Duodenal mucosa (tissue), 2 donors: ENCODE measurements at regions not wholly inside any gene's neighbourhood (a gene's known extent, or its start where the extent isn't known, plus 50 kb on each side); places are given as distances from the start of the nearest gene placed in this dataset.

Source experiments
- H3K27ac ChIP-seq: one replicate; pipeline ENCODE4 v1.7.0; 2013; ENCODE audit warnings: low read depth, low read length
- H3K27me3 ChIP-seq, 2 donors: one replicate each; pipeline ENCODE4 v1.7.0; 2013; ENCODE audit warnings: low read length in 2 of 2, control low read depth in 1 of 2; ENCODE audit not compliant: insufficient read depth in 2 of 2, control insufficient read depth in 1 of 2
- H3K36me3 ChIP-seq, 2 donors: one replicate each; pipeline ENCODE4 v1.7.0; 2013; ENCODE audit warnings: low read length in 2 of 2, control low read depth in 1 of 2; ENCODE audit not compliant: insufficient read depth in 2 of 2, control insufficient read depth in 1 of 2
- H3K4me1 ChIP-seq, 2 donors: one replicate each; pipeline ENCODE4 v1.7.0; 2013; ENCODE audit warnings: low read length in 2 of 2, control low read depth in 1 of 2; ENCODE audit not compliant: insufficient read depth in 2 of 2, control insufficient read depth in 1 of 2
- H3K4me3 ChIP-seq, 2 donors: one replicate each; pipeline ENCODE4 v1.7.0; 2013; ENCODE audit warnings: low read length in 2 of 2, low read depth in 1 of 2
- H3K9ac ChIP-seq, 2 donors: one replicate each; pipeline ENCODE4 v1.7.0; 2013; ENCODE audit warnings: low read length in 2 of 2, low read depth in 1 of 2
- H3K9me3 ChIP-seq, 2 donors: one replicate each; pipeline ENCODE4 v1.7.0; 2013; ENCODE audit warnings: low read length in 2 of 2, control low read depth in 1 of 2; ENCODE audit not compliant: control insufficient read depth in 1 of 2

DNA sequence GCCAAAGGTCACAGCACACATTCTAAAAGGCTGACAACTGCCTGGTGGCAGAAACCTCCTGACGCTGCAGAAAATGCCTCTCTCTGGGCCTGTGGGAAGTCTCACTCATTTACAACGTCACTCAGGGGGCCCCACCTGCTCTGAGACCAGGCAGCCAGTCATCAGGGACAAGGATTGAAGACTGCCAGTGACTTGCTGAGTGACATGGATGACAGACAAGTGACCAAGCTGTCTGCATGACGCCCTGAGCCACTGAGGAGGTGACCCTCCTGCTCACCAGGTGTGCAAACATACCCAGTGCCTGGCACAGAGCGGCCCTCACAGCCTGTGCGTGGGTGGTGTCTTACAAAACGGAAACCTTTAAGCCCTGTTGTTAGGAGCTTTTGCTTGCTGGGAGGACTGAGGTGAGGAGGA lies 392.4 kb downstream of the TNS1 start:
- Histone ChIP-seq H3K9ac (no peak overlapping the region), H3K36me3 (no peaks in the 10 kb centered on the region), H3K27me3 (no peaks in the 10 kb centered on the region), H3K9me3 (no peaks in the 10 kb centered on the region), H3K4me1 (no peaks in the 10 kb centered on the region), H3K4me3 (no peak overlapping the region), H3K27ac (no peak overlapping the region)

- Histone ChIP-seq H3K9me3 (no peaks in the 10 kb centered on the region), H3K36me3 (no peaks in the 10 kb centered on the region), H3K4me3 (no peak overlapping the region), H3K27me3 (no peaks in the 10 kb centered on the region), H3K9ac (no peak overlapping the region), H3K27ac (no peak overlapping the region), H3K4me1 (no peaks in the 10 kb centered on the region)
Measured at GRCh38 chr2:217609952-217610351, 392.8 kb downstream of the TNS1 start.

DNA sequence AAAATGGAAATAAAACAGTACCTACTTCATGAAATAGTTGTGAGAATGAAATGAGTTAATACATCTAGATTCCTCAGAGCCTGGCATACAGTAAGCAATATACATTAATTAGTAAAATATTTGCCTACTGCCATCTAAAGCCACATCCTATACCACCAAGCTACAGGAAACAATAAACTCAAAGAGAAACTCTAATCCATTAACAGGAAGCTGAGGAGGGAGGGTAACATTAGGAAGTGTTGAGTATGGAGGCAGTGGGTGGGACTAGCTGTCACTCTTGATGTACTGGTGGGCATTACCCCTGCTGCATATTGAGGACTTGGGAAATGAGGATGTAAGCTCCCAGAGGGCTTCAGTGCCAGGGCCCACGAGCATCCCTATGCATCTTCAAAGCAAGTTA lies 396.5 kb downstream of the TNS1 start:
- Histone ChIP-seq H3K27me3 (no peaks in the 10 kb centered on the region), H3K9me3 (no peaks in the 10 kb centered on the region), H3K36me3 (no peaks in the 10 kb centered on the region), H3K9ac (no peak overlapping the region), H3K27ac (no peak overlapping the region), H3K4me3 (no peak overlapping the region), H3K4me1 (no peaks in the 10 kb centered on the region)

- Histone ChIP-seq H3K36me3 (no peaks in the 10 kb centered on the region), H3K4me1 (no peaks in the 10 kb centered on the region), H3K9ac (no peak overlapping the region), H3K9me3 (no peaks in the 10 kb centered on the region), H3K27ac (no peak overlapping the region), H3K27me3 (no peaks in the 10 kb centered on the region), H3K4me3 (no peak overlapping the region)
Measured at GRCh38 chr2:217604527-217605194, 398.1 kb downstream of the TNS1 start.

- Histone ChIP-seq H3K27ac (no peak overlapping the region), H3K9ac (no peak overlapping the region), H3K36me3 (no peaks in the 10 kb centered on the region), H3K4me1 (no peaks in the 10 kb centered on the region), H3K9me3 (no peaks in the 10 kb centered on the region), H3K27me3 (no peaks in the 10 kb centered on the region), H3K4me3 (no peak overlapping the region)
Measured at GRCh38 chr2:217601601-217602000, 401.2 kb downstream of the TNS1 start.

DNA sequence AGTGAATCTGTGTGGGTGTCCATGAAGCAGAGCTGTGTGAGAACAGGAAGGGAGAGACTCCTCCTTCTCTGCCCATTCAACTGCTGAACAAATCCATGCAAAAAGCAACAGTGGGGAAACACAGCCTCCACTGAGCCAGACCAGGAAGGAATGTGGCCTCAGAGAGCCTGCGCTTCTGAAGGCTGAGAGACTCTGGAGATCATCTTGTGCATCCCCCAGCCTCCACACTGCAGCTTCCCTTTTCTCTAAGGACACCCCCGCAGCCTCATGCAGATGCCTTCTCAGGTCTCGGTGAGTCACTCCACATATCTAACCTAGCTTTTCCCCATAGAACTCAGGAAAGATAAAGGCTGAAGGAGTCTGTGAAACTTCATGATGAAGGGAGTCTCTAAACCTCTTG lies 402.9 kb downstream of the TNS1 start:
- Histone ChIP-seq H3K4me1 (no peaks in the 10 kb centered on the region), H3K4me3 (no peak overlapping the region), H3K9ac (no peak overlapping the region), H3K9me3 (no peaks in the 10 kb centered on the region), H3K27ac (no peak overlapping the region), H3K27me3 (no peaks in the 10 kb centered on the region), H3K36me3 (no peaks in the 10 kb centered on the region)

GRCh38 chr2:217597681-217598080 lies 405.1 kb downstream of the TNS1 start:
- H3K4me3 ChIP-seq = no peak overlapping the region

DNA sequence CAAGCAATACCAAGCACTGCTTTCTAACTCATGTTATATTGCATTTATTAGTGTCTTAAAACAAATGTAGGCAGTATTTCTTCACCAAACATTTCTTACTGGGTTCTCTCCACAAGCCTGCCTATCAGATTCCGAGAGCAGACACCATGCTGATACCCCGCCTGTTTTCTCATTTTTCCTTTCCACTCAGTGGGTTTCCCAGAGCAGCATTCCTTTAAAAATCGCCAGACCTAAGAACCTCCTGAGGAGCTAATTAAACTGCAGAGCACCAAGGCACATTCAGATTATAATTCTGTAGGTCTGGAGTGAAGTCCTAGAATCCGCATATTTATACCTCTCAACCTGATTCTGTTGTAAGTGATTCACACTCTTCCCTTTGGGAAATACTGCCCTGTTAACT lies 405.6 kb downstream of the TNS1 start:
- H3K27me3 ChIP-seq = no peaks in the 10 kb centered on the region
- no peak overlapping the region for H3K4me3 ChIP-seq
- no peaks in the 10 kb centered on the region for H3K36me3 ChIP-seq
- H3K4me1 ChIP-seq = no peaks in the 10 kb centered on the region
- no peaks in the 10 kb centered on the region for H3K9me3 ChIP-seq
- no peak overlapping the region for H3K9ac ChIP-seq
- H3K27ac ChIP-seq = no peak overlapping the region

More at GRCh38 chr2:217597681-217598080, 405.1 kb downstream of the TNS1 start:
- H3K9me3 ChIP-seq = no peaks in the 10 kb centered on the region
- H3K9ac ChIP-seq = no peak overlapping the region
- no peaks in the 10 kb centered on the region for H3K36me3 ChIP-seq
- no peaks in the 10 kb centered on the region for H3K4me1 ChIP-seq
- no peak overlapping the region for H3K27ac ChIP-seq
- no peaks in the 10 kb centered on the region for H3K27me3 ChIP-seq

DNA sequence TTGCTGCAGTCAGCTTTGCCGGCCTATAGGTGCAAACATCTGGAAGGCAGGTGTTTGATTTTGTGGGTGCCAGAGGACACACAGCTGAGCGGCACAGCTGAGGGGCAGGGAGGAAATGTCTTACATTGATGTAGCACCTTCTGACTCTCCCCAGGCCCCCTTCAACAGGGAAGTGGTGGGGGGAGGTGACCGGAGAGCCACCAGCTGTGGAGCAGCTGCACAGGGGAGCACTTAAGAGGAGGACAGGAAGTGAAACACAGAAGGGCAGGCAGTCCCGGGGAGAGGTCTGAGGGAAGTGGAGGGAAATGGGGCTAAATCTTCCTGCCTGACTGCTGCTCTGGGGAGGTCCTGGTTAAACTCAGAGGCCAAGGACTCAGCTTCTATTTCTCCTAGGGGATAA lies 409.1 kb downstream of the TNS1 start:
- Histone ChIP-seq H3K4me3 (no peak overlapping the region), H3K9me3 (no peaks in the 10 kb centered on the region), H3K4me1 (no peaks in the 10 kb centered on the region), H3K36me3 (no peaks in the 10 kb centered on the region), H3K27me3 (no peaks in the 10 kb centered on the region), H3K9ac (no peak overlapping the region), H3K27ac (no peak overlapping the region)

DNA sequence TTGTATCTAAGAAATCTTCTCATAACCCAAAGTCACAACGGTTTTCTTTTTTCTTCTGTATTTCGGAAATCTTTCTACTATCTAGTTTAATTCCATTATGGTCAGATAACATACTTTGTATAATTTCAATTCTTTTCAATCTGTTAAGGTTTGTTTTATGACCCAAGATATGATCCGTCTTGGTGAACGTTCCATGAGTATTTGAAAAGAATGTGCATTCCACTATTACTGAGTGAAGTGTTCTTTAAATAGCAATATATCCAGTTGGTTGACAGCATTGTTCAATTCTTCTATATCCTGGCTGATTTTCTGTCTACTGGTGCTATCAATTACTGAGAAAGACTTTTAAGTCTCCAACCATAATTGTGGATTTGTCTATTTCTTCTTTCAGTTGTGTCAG lies 414.5 kb downstream of the TNS1 start:
- no peak overlapping the region for H3K27ac ChIP-seq
- H3K9me3 ChIP-seq = no peaks in the 10 kb centered on the region
- no peaks in the 10 kb centered on the region for H3K4me1 ChIP-seq
- no peaks in the 10 kb centered on the region for H3K27me3 ChIP-seq
- no peak overlapping the region for H3K9ac ChIP-seq
- no peak overlapping the region for H3K4me3 ChIP-seq
- no peaks in the 10 kb centered on the region for H3K36me3 ChIP-seq

DNA sequence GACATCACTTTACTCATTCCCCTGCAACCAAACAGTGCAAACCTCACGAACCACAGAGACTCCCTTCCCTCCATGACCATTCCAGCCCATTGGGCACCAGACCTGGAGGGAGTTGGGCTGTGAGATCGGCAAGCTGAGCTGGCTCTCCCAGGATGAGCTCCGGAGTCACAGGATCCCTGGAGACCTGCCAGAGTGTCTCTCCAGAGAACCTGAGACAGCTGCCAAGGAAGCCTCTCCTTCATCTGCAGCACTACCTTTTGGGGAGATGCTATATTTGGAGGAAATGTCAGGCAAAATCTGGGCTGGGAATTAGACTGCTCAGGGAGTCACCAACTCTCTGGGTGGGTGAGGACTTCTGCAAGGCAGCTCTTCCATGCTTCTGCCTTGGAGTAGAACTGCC lies 417.4 kb downstream of the TNS1 start:
- Histone ChIP-seq H3K9me3 (no peaks in the 10 kb centered on the region), H3K9ac (no peak overlapping the region), H3K27ac (no peak overlapping the region), H3K4me1 (no peaks in the 10 kb centered on the region), H3K36me3 (no peaks in the 10 kb centered on the region), H3K4me3 (no peak overlapping the region), H3K27me3 (no peaks in the 10 kb centered on the region)
